GM19395 (cell line): ENCODE measurements at regions not wholly inside any gene's neighbourhood (a gene's known extent, or its start where the extent isn't known, plus 50 kb on each side); places are given as distances from the start of the nearest gene placed in this dataset.
"Not testable (repeated sequence)": the region's sequence is repeated elsewhere in the genome, so short reads cannot be mapped to it uniquely, and the experiment has no call there.

Experiments
- ATAC-seq: cut with Tn5 transposase; IDR thresholded peaks from one replicate; pipeline ENCODE4 v1.9.1; 2021; ENCODE audit warnings: mild to moderate bottlenecking, moderate library complexity; ENCODE audit not compliant: unreplicated experiment

GRCh38 chr12:105523164-105524057, 192.9 kb downstream of the C12orf75 start:
- ATAC-seq, result no peak

- ATAC-seq, result no peak
These were observed 194.5 kb downstream of the C12orf75 start for GRCh38 chr12:105524961-105525360.

- ATAC-seq, result no peak
These were observed 203.6 kb downstream of the C12orf75 start for GRCh38 chr12:105534068-105534467.

GRCh38 chr12:105535033-105535432, 204.5 kb downstream of the C12orf75 start:
- ATAC-seq, result not testable (repeated sequence)

GRCh38 chr12:105538880-105539279, 208.4 kb downstream of the C12orf75 start:
- ATAC-seq, result no peak

- ATAC-seq, result no peak
These were observed 209.2 kb downstream of the C12orf75 start for GRCh38 chr12:105539735-105540134.

- ATAC-seq, result no peak
These were observed 217.3 kb downstream of the C12orf75 start for GRCh38 chr12:105547786-105548185.

- ATAC-seq, result no peak
These were observed 218.1 kb downstream of the C12orf75 start for GRCh38 chr12:105548626-105549025.

GRCh38 chr12:105552056-105552455, 221.6 kb downstream of the C12orf75 start:
- ATAC-seq, result no peak

GRCh38 chr12:105554223-105554678, 223.8 kb downstream of the C12orf75 start:
- no peak for ATAC-seq

GRCh38 chr12:105554856-105555255, 224.4 kb downstream of the C12orf75 start:
- ATAC-seq, result no peak

- ATAC-seq, result no peak
These were observed 225.2 kb downstream of the C12orf75 start for GRCh38 chr12:105555556-105556295.

- no peak for ATAC-seq
These were observed 228.8 kb downstream of the C12orf75 start for GRCh38 chr12:105559310-105559709.

- no peak for ATAC-seq
These were observed 231.2 kb downstream of the C12orf75 start for GRCh38 chr12:105561546-105562198.

- no peak for ATAC-seq
These were observed 231.9 kb downstream of the C12orf75 start for GRCh38 chr12:105562199-105562971.

- no peak for ATAC-seq
These were observed 236.6 kb downstream of the C12orf75 start for GRCh38 chr12:105567061-105567460.

GRCh38 chr12:105569886-105570285, 239.4 kb downstream of the C12orf75 start:
- ATAC-seq, result no peak

- no peak for ATAC-seq
These were observed 240.5 kb downstream of the C12orf75 start for GRCh38 chr12:105570944-105571343.

GRCh38 chr12:105573574-105573973, 243.1 kb downstream of the C12orf75 start:
- no peak for ATAC-seq

GRCh38 chr12:105574056-105574715, 243.7 kb downstream of the C12orf75 start:
- no peak for ATAC-seq
